ENCODE measurements at regions not wholly inside any gene's neighbourhood (a gene's known extent, or its start where the extent isn't known, plus 50 kb on each side); places are given as distances from the start of the nearest gene placed in this dataset.

- peak; percentile 32 for DNase-seq
Measured at GRCh38 chr11:15607361-15608036, 492.8 kb downstream of the INSC start.

More at GRCh38 chr11:15607361-15608036, 492.8 kb downstream of the INSC start:
- Histone ChIP-seq H4K20me1 (ENCODE audit: control insufficient read depth, insufficient read depth, insufficient read length) (no peaks in the 10 kb centered on the region), H3K27ac (ENCODE audit: insufficient read length, low read depth, low read length) (no peak overlapping the region), H2BK120ac (ENCODE audit: low read depth, low read length, poor library complexity, severe bottlenecking) (no peak overlapping the region), H4K5ac (ENCODE audit: insufficient read length, low read depth, low read length) (no peak overlapping the region), H3K14ac (ENCODE audit: insufficient read depth, low read length) (no peak overlapping the region), H2AK5ac (ENCODE audit: insufficient read length, low read length) (no peak overlapping the region), H2AFZ (ENCODE audit: low read length) (no peak overlapping the region), H4K8ac (replicated peaks; ENCODE audit: insufficient read length, low read depth, low read length) (no peak overlapping the region), H3K23me2 (ENCODE audit: insufficient read length, low read depth, low read length, poor library complexity, severe bottlenecking) (no peaks in the 10 kb centered on the region), H3K9ac (ENCODE audit: extremely low read depth, insufficient read length, low read length) (no peak overlapping the region), H2BK15ac (ENCODE audit: low read depth, low read length) (no peak overlapping the region), H2BK12ac (ENCODE audit: insufficient read length, low read depth, low read length) (no peak overlapping the region), H3T11ph (ENCODE audit: low read length) (no peak overlapping the region), H3K27me3 (ENCODE audit: insufficient read depth, low read length) (no peaks in the 10 kb centered on the region), H3K23ac (ENCODE audit: insufficient read length, low read depth, low read length) (no peak overlapping the region), H3K4ac (ENCODE audit: low read depth, low read length) (no peak overlapping the region), H3K56ac (ENCODE audit: insufficient read length, low read depth, low read length) (no peak overlapping the region), H4K91ac (ENCODE audit: insufficient read length, low read depth, low read length) (no peak overlapping the region), H3K79me2 (ENCODE audit: insufficient read depth, low read length) (no peaks in the 10 kb centered on the region), H3K18ac (ENCODE audit: insufficient read length, low read depth, low read length) (no peak overlapping the region), H3K4me1 (ENCODE audit: insufficient read depth, low read length) (0 out of 2 replicates have a peak, but pooled peaks cover 8% of the 10 kb centered on the region), H3K79me1 (ENCODE audit: insufficient read depth, low read depth, low read length, poor library complexity, severe bottlenecking) (no peaks in the 10 kb centered on the region), H3K4me2 (ENCODE audit: insufficient read depth, insufficient read length, low read length) (no peak overlapping the region), H2BK5ac (ENCODE audit: insufficient read length, low read length) (no peak overlapping the region), H3K9me3 (ENCODE audit: control insufficient read depth, low read depth, low read length) (no peaks in the 10 kb centered on the region), H2BK20ac (ENCODE audit: low read depth, low read length, poor library complexity, severe bottlenecking) (no peak overlapping the region)
- no CpG with 5 or more reads among the region's 6 CpGs for WGBS (ENCODE audit: extremely low coverage, insufficient read length, low lambda C conversion rate)
- Mint-ChIP-seq H3K9me3 (0 out of 5 replicates have a peak, but pooled peaks cover 0 to 3% of the 10 kb centered on the region in 2 experiments), H3K4me1 (peaks cover 23 to 27% of the 10 kb centered on the region in 2 experiments), H3K4me3 (no peak overlapping the region), H3K36me3 (ENCODE audit: insufficient read depth in 1 of 3, low read depth in 3 of 3) (peaks cover 0 to 10% (median 6%) of the 10 kb centered on the region in 3 experiments; a peak in 4 of 7 replicates), H3K27ac (no peak overlapping the region), H3K27me3 (ENCODE audit: low read depth) (no peaks in the 10 kb centered on the region; the same call in 1 of the 2 replicates)
- TF ChIP-seq CTCF (conservative IDR thresholded peaks at IDR 0.05): no peak

Data from H9 (cell line).